SK-N-SH (cell line): ENCODE measurements at regions not wholly inside any gene's neighbourhood (a gene's known extent, or its start where the extent isn't known, plus 50 kb on each side); places are given as distances from the start of the nearest gene placed in this dataset.

ENCODE experiments used
- CTCF ChIP-seq: fragments of 200-600 bp; sonication (generic); IDR thresholded peaks from 2 replicates; pipeline ENCODE4 v1.6.1; 2017; ENCODE audit warnings: antibody characterized with exemption, mild to moderate bottlenecking, moderate library complexity
- EP300 ChIP-seq, 2 experiments: IDR thresholded peaks; 2 replicates each; pipeline versions ENCODE4 v1.4.0 to v1.6.1; 2012; ENCODE audit warnings: borderline replicate concordance in 1 of 2, low read depth in 1 of 2, low read length in 1 of 2
- GABPA ChIP-seq: IDR thresholded peaks from 2 replicates; pipeline ENCODE4 v1.4.0; 2012; ENCODE audit warnings: low read depth, mild to moderate bottlenecking
- MEF2A ChIP-seq: IDR thresholded peaks from 2 replicates; pipeline ENCODE4 v1.4.0; 2012; ENCODE audit warnings: low read depth, borderline replicate concordance
- POLR2AphosphoS5 ChIP-seq: IDR thresholded peaks from 2 replicates; pipeline ENCODE4 v1.6.1; 2012; ENCODE audit warnings: low read depth, low read length
- RCOR1 ChIP-seq: fragments of 150-350 bp; IDR thresholded peaks from 2 replicates; pipeline ENCODE4 v1.6.1; 2017; ENCODE audit warnings: antibody characterized with exemption, low read length
- YY1 ChIP-seq: IDR thresholded peaks from 2 replicates; pipeline ENCODE4 v1.4.0; 2012; ENCODE audit warnings: low read depth, mild to moderate bottlenecking

- no peak for TF ChIP-seq CTCF
- TF ChIP-seq YY1, result no peak
- no peak for TF ChIP-seq RCOR1
- no peak for TF ChIP-seq MEF2A
- no peak for TF ChIP-seq POLR2AphosphoS5
- TF ChIP-seq GABPA, result no peak
- no peak for TF ChIP-seq EP300 (IDR thresholded peaks at IDR 0.05; ENCODE audit: borderline replicate concordance in 1 of 2, low read depth in 1 of 2, low read length in 1 of 2)
Observed at GRCh38 chr1:90613371-90613770, 103.7 kb downstream of the BARHL2 start.
